ENCODE measurements at regions not wholly inside any gene's neighbourhood (a gene's known extent, or its start where the extent isn't known, plus 50 kb on each side); places are given as distances from the start of the nearest gene placed in this dataset.

DNA sequence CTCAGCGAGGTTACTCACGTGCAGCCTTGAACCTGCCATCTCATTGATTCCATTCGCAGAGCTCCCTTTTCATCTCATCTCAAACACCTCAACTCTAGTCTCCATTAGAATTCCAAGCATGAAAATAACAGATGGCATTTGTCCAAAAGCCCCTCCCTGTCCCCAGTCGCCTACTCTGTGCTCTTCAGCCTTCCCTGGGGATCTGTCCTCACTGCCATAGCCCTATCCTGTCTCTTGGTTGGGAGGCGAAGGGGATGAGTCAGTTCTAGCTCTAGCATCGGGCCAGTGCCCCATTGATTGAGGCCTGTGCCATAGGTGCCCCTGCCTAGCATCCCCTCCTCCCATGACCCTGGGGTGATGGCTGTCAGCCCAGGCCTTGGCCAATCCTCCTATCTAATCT is 134.0 kb upstream of the PJA1 start:
- no peaks in the 10 kb centered on the region for H3K27me3 ChIP-seq (replicated peaks; ENCODE audit: insufficient read depth, low read depth, low read length, poor library complexity)
- TF ChIP-seq, protein P1, sequence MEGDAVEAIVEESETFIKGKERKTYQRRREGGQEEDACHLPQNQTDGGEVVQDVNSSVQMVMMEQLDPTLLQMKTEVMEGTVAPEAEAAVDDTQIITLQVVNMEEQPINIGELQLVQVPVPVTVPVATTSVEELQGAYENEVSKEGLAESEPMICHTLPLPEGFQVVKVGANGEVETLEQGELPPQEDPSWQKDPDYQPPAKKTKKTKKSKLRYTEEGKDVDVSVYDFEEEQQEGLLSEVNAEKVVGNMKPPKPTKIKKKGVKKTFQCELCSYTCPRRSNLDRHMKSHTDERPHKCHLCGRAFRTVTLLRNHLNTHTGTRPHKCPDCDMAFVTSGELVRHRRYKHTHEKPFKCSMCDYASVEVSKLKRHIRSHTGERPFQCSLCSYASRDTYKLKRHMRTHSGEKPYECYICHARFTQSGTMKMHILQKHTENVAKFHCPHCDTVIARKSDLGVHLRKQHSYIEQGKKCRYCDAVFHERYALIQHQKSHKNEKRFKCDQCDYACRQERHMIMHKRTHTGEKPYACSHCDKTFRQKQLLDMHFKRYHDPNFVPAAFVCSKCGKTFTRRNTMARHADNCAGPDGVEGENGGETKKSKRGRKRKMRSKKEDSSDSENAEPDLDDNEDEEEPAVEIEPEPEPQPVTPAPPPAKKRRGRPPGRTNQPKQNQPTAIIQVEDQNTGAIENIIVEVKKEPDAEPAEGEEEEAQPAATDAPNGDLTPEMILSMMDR (conservative IDR thresholded peaks at IDR 0.05; ENCODE audit: low read depth, low read length), result no peak
- no peak for TF ChIP-seq EZH2 (IDR thresholded peaks at IDR 0.05; ENCODE audit: borderline replicate concordance, low read depth, low read length, poor library complexity, severe bottlenecking)
- CTCF ChIA-PET, result interaction anchor here (0.9 kb wide), 1 partner anchor 88 kb away, joined by 12 read pairs; no protein-coding TSS in a partner anchor

DNA sequence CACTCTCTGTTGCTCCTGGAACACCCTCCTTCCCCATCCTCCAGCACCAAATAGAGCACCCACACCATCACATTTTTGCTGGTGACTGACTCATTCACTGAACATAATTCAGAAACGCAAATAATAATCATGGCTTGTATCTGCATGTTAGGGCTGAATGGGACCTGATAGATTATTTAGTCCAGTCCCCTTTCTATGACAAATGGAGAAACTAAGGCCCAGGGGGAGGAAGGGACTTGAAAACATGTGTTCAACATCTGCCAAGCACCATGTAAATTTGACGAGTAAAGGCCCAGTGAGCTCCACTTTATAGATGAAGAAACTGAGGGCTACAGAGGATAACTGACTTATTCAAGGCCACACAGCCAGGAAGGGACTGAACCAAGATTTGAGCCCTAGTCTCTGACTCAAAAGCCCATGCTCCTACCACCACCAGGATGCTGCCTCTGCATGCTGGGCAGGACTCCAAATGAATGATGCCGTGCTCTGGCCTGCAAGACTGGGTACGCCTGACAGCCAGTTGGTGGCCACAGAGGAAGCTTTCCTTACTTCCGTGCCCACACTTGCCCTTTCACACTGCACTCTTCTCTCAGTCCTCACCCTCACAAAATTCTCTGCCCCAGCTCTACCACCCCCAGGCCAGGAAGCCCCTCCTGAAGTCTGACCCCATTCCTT is 133.3 kb upstream of the PJA1 start:
- Histone ChIP-seq H3K4me3 (ENCODE audit: low read depth, low read length, poor library complexity, severe bottlenecking) (no peak overlapping the region), H3K27ac (ENCODE audit: low read depth, low read length, poor library complexity, severe bottlenecking) (peak overlapping the region; percentile 65), H3K36me3 (ENCODE audit: insufficient read depth, low read length, poor library complexity, severe bottlenecking) (no peaks in the 10 kb centered on the region), H3K27me3 (replicated peaks; ENCODE audit: insufficient read depth, low read depth, low read length, poor library complexity) (no peaks in the 10 kb centered on the region), H3K4me1 (ENCODE audit: insufficient read depth, low read length, poor library complexity, severe bottlenecking) (peaks cover 48% of the 10 kb centered on the region), H3K9me3 (ENCODE audit: low read depth, low read length, poor library complexity, severe bottlenecking) (no peaks in the 10 kb centered on the region)
- TF ChIP-seq EZH2 (IDR thresholded peaks at IDR 0.05; ENCODE audit: borderline replicate concordance, low read depth, low read length, poor library complexity, severe bottlenecking), result no peak
- TF ChIP-seq, protein P1 (conservative IDR thresholded peaks at IDR 0.05; ENCODE audit: low read depth, low read length), result no peak
- ChIA-PET CTCF (interaction anchor here (0.9 kb wide), 1 partner anchor 89 kb away, joined by 12 read pairs; no protein-coding TSS in a partner anchor), POLR2A (ENCODE audit: low non-redundant PET) (no interaction called here)
- no TSS peak for BruUV-seq (replicated peaks)
- intact Hi-C loops (cut with micrococcal nuclease; ENCODE audit: unreplicated experiment), result no loop called here
- DNase-seq (ENCODE audit: low spot score), result peak; percentile 67

More for the DNA sequence above, 134.0 kb upstream of the PJA1 start:
- intact Hi-C loops (cut with micrococcal nuclease; ENCODE audit: unreplicated experiment), result no loop called here
- BruUV-seq (replicated peaks), result no TSS peak
- H3K27ac ChIP-seq (ENCODE audit: low read depth, low read length, poor library complexity, severe bottlenecking), result peak overlapping the region; percentile 65
- H3K4me1 ChIP-seq (ENCODE audit: insufficient read depth, low read length, poor library complexity, severe bottlenecking), result peaks cover 44% of the 10 kb centered on the region
- DNase-seq (ENCODE audit: low spot score), result peak; percentile 81
- POLR2A ChIA-PET (ENCODE audit: low non-redundant PET), result no interaction called here
- H3K36me3 ChIP-seq (ENCODE audit: insufficient read depth, low read length, poor library complexity, severe bottlenecking), result no peaks in the 10 kb centered on the region
- H3K4me3 ChIP-seq (ENCODE audit: low read depth, low read length, poor library complexity, severe bottlenecking), result no peak overlapping the region
- no peaks in the 10 kb centered on the region for H3K9me3 ChIP-seq (ENCODE audit: low read depth, low read length, poor library complexity, severe bottlenecking)

GRCh38 chrX:69297506-69297905 is 132.3 kb upstream of the PJA1 start:
- POLR2A ChIA-PET (ENCODE audit: low non-redundant PET), result no interaction called here
- peak; percentile 38 for DNase-seq (ENCODE audit: low spot score)
- CTCF ChIA-PET, result no interaction called here
- Histone ChIP-seq H3K27me3 (replicated peaks; ENCODE audit: insufficient read depth, low read depth, low read length, poor library complexity) (no peaks in the 10 kb centered on the region), H3K27ac (ENCODE audit: low read depth, low read length, poor library complexity, severe bottlenecking) (peak overlapping the region; percentile 75), H3K36me3 (ENCODE audit: insufficient read depth, low read length, poor library complexity, severe bottlenecking) (no peaks in the 10 kb centered on the region), H3K4me1 (ENCODE audit: insufficient read depth, low read length, poor library complexity, severe bottlenecking) (peaks cover 50% of the 10 kb centered on the region), H3K4me3 (ENCODE audit: low read depth, low read length, poor library complexity, severe bottlenecking) (no peak overlapping the region), H3K9me3 (ENCODE audit: low read depth, low read length, poor library complexity, severe bottlenecking) (no peaks in the 10 kb centered on the region)
- BruUV-seq (replicated peaks), result no TSS peak
- intact Hi-C loops (cut with micrococcal nuclease; ENCODE audit: unreplicated experiment), result no loop called here
- TF ChIP-seq, protein P1 (conservative IDR thresholded peaks at IDR 0.05; ENCODE audit: low read depth, low read length), result no peak
- no peak for TF ChIP-seq EZH2 (IDR thresholded peaks at IDR 0.05; ENCODE audit: borderline replicate concordance, low read depth, low read length, poor library complexity, severe bottlenecking)

Measured in A673 (cell line).